Naive thymus-derived CD4-positive, alpha-beta T cell (primary cell): ENCODE measurements at regions not wholly inside any gene's neighbourhood (a gene's known extent, or its start where the extent isn't known, plus 50 kb on each side); places are given as distances from the start of the nearest gene placed in this dataset.

ENCODE experiments used
- ATAC-seq: fragments of 150-1000 bp; cut with Tn5 transposase; 2 replicates; pipeline ENCODE4 v1.10.0; 2021; ENCODE audit warnings: mild to moderate bottlenecking, moderate library complexity
- CTCF ChIA-PET: fragments of 350-600 bp; sonication (Branson Sonifier 250); formaldehyde crosslinking; loops from one replicate; lab custom pipeline; 2021; ENCODE audit warnings: antibody characterized with exemption; lab: Charles Lee
- POLR2A ChIA-PET: fragments of 350-600 bp; sonication (Branson Sonifier 250); formaldehyde crosslinking; loops from one replicate; lab custom pipeline; 2021; ENCODE audit warnings: antibody characterized with exemption, inconsistent platforms; lab: Charles Lee
- DNase-seq, 9 donors: peaks; one replicate each; pipeline versions ENCODE4 v3.0.0 to v3.0.0-alpha.2; 2020 to 2022; ENCODE audit warnings: mixed read lengths in 1 of 9
- H3K27ac ChIP-seq: one replicate; pipeline ENCODE4 v1.7.0; 2013; ENCODE audit warnings: mild to moderate bottlenecking, low read depth, low read length, moderate library complexity
- H3K27me3 ChIP-seq, 2 donors: one replicate each; pipeline ENCODE4 v1.7.0; 2013; ENCODE audit warnings: low read length in 2 of 2, mild to moderate bottlenecking in 2 of 2, moderate library complexity in 2 of 2; ENCODE audit not compliant: control insufficient read depth in 2 of 2, insufficient read depth in 2 of 2
- H3K36me3 ChIP-seq, 3 experiments: 1 replicate in 2 of 3; 2 replicates in 1 of 3; pipeline ENCODE4 v1.7.0; 2013; ENCODE audit warnings: low read length in 3 of 3, mild to moderate bottlenecking in 3 of 3, moderate library complexity in 1 of 3; ENCODE audit not compliant: insufficient read depth in 3 of 3, control insufficient read depth in 2 of 3
- H3K4me1 ChIP-seq, 2 donors: one replicate each; pipeline ENCODE4 v1.7.0; 2013; ENCODE audit warnings: low read length in 2 of 2, mild to moderate bottlenecking in 2 of 2, moderate library complexity in 1 of 2; ENCODE audit not compliant: control insufficient read depth in 2 of 2, insufficient read depth in 2 of 2
- H3K4me3 ChIP-seq: 2 replicates; pipeline ENCODE4 v1.7.0; 2013; ENCODE audit warnings: mild to moderate bottlenecking, low read length
- H3K9me3 ChIP-seq, 3 experiments: 1 replicate in 2 of 3; 2 replicates in 1 of 3; pipeline ENCODE4 v1.7.0; 2013; ENCODE audit warnings: low read length in 3 of 3; ENCODE audit not compliant: control insufficient read depth in 2 of 3
- H3K27ac Mint-ChIP-seq, 9 donors: one replicate each; pipeline ENCODE4 v1.8.0; 2020 to 2022; ENCODE audit warnings: mixed read lengths in 9 of 9, mild to moderate bottlenecking in 8 of 9, moderate library complexity in 5 of 9, inconsistent platforms in 2 of 9
- H3K27me3 Mint-ChIP-seq, 5 donors: one replicate each; pipeline ENCODE4 v1.8.0; 2021 to 2022; ENCODE audit warnings: mixed read lengths in 5 of 5, mild to moderate bottlenecking in 1 of 5
- H3K36me3 Mint-ChIP-seq, 5 donors: one replicate each; pipeline ENCODE4 v1.8.0; 2020 to 2022; ENCODE audit warnings: mixed read lengths in 5 of 5, mild to moderate bottlenecking in 3 of 5, inconsistent platforms in 1 of 5
- H3K4me1 Mint-ChIP-seq, 7 donors: one replicate each; pipeline ENCODE4 v1.8.0; 2020 to 2022; ENCODE audit warnings: mixed read lengths in 7 of 7, mild to moderate bottlenecking in 3 of 7, inconsistent platforms in 1 of 7
- H3K4me3 Mint-ChIP-seq, 10 donors: one replicate each; pipeline ENCODE4 v1.8.0; 2020 to 2022; ENCODE audit warnings: mild to moderate bottlenecking in 10 of 10, mixed read lengths in 10 of 10, moderate library complexity in 6 of 10, inconsistent platforms in 2 of 10
- H3K9me3 Mint-ChIP-seq, 11 donors: one replicate each; pipeline ENCODE4 v1.8.0; 2020 to 2022; ENCODE audit warnings: mixed read lengths in 11 of 11, mild to moderate bottlenecking in 4 of 11, inconsistent platforms in 1 of 11, moderate library complexity in 1 of 11
- intact Hi-C, 2 donors: fragments of 100-400 bp; cut with micrococcal nuclease; formaldehyde crosslinking; loops; one replicate each; pipeline ENCODE4 v1.15.1; 2023

DNA sequence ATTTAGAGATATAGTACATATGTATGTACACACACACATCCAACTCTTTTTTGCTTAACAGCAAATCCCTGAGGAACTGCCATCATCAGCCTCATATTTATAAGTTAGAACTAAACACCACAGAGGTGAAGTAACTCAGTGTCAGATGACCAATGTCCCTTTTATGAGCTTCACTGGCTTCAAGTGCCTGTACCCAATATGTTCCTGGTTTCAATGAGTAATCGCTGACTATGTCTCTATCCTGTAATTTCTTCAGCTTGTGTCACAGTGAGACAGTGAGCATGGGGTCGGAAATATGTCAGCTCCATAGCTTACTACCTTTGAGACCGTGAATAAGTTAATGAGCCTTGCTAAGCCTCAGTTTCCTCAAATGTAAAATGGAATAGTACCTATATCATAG, 136.2 kb upstream of the RASGEF1B start:
- no peak overlapping the region for H3K27ac ChIP-seq
- Mint-ChIP-seq H3K4me1 (peaks cover 0 to 21% (median 9%) of the 10 kb centered on the region in 7 donors), H3K27ac (no peak overlapping the region), H3K4me3 (no peak overlapping the region), H3K36me3 (no peaks in the 10 kb centered on the region), H3K9me3 (peaks cover 0 to 2% (median 0%) of the 10 kb centered on the region in 11 donors), H3K27me3 (no peaks in the 10 kb centered on the region)
- CTCF ChIA-PET, result no interaction called here
- ATAC-seq, result peak; percentile 53
- peaks cover 0 to 4% of the 10 kb centered on the region in 2 donors for H3K4me1 ChIP-seq
- intact Hi-C loops, result no loop called here
- H3K4me3 ChIP-seq, result no peak overlapping the region
- H3K27me3 ChIP-seq, result no peaks in the 10 kb centered on the region
- no peaks in the 10 kb centered on the region for H3K36me3 ChIP-seq
- POLR2A ChIA-PET, result no interaction called here
- no peak for DNase-seq
- H3K9me3 ChIP-seq, result no peaks in the 10 kb centered on the region

DNA sequence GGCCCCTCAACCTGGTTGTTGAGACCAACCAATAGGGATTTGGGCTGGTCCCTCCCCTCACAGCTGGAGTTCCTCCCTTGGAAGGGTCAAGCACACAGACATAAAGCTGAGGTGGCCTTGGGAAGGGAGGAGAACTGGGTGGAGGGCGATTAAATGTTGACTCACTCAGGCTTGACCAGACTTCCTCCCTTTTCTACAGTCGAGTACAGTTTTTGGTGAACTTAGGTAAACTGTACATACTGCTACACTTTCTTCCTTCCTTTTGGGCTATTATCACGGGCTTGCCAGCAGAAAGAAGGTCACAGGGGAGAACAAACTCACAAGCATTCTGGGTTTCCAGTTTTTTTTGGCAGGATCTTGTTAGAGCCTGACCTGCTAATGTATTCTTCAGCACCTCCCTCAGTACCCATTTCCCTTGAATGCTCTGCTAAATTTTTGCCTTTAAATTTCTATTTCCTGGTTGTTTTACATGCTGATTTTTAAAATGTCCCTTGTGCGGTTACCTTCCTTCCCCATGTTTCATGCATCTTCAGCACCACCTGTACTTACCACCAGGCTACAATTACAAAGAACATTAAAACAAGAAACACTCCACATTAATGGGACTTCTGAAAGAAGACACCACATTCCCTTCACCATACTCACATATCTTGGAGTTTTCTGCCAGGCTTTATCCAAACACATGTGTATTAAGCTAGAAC, 135.2 kb upstream of the RASGEF1B start:
- Mint-ChIP-seq H3K4me1 (peaks cover 0 to 21% (median 9%) of the 10 kb centered on the region in 7 donors), H3K36me3 (peaks cover 0 to 4% (median 0%) of the 10 kb centered on the region in 5 donors), H3K27ac (no peak overlapping the region), H3K4me3 (no peak overlapping the region), H3K9me3 (peaks cover 0 to 3% (median 0%) of the 10 kb centered on the region in 11 donors), H3K27me3 (no peaks in the 10 kb centered on the region)
- ChIA-PET CTCF (no interaction called here), POLR2A (no interaction called here)
- H3K27ac ChIP-seq, result no peak overlapping the region
- no peaks in the 10 kb centered on the region for H3K36me3 ChIP-seq
- H3K4me3 ChIP-seq, result no peak overlapping the region
- intact Hi-C loops, result no loop called here
- DNase-seq (peak in 1 of 9 donors; percentile 4), ATAC-seq (peak; percentile 76)
- H3K27me3 ChIP-seq, result no peaks in the 10 kb centered on the region
- no peaks in the 10 kb centered on the region for H3K9me3 ChIP-seq
- peaks cover 0 to 4% of the 10 kb centered on the region in 2 donors for H3K4me1 ChIP-seq

DNA sequence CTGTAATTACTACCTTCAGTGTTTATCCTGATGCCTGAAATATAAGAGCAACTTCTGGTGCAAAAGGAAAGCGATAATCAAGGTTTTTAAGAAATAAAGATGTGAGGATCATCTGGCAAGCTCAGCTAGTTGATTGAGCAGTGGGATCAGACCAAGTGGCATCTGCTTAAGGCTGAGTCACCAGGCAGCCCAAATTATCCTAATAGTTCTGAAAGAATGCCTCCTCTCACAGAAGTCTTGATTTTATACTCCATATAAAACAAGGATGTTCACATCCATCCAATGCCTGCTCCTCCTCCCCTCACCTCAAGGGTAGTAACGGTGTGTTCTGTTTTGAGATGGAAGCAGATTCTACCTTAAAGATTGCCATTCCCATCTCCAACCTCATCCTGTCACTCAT, 134.5 kb upstream of the RASGEF1B start:
- peaks cover 0 to 4% (median 0%) of the 10 kb centered on the region in 5 donors for H3K36me3 Mint-ChIP-seq
- CTCF ChIA-PET, result no interaction called here
- peaks cover 0 to 21% (median 9%) of the 10 kb centered on the region in 7 donors for H3K4me1 Mint-ChIP-seq
- Histone ChIP-seq H3K9me3 (no peaks in the 10 kb centered on the region), H3K4me1 (peaks cover 0 to 4% of the 10 kb centered on the region in 2 donors), H3K4me3 (no peak overlapping the region), H3K36me3 (no peaks in the 10 kb centered on the region), H3K27me3 (no peaks in the 10 kb centered on the region), H3K27ac (no peak overlapping the region)
- H3K9me3 Mint-ChIP-seq, result peaks cover 0 to 3% (median 0%) of the 10 kb centered on the region in 11 donors
- H3K27me3 Mint-ChIP-seq, result no peaks in the 10 kb centered on the region
- POLR2A ChIA-PET, result no interaction called here
- H3K27ac Mint-ChIP-seq, result no peak overlapping the region
- H3K4me3 Mint-ChIP-seq, result no peak overlapping the region
- no peak for ATAC-seq
- intact Hi-C loops, result no loop called here
- DNase-seq, result no peak

DNA sequence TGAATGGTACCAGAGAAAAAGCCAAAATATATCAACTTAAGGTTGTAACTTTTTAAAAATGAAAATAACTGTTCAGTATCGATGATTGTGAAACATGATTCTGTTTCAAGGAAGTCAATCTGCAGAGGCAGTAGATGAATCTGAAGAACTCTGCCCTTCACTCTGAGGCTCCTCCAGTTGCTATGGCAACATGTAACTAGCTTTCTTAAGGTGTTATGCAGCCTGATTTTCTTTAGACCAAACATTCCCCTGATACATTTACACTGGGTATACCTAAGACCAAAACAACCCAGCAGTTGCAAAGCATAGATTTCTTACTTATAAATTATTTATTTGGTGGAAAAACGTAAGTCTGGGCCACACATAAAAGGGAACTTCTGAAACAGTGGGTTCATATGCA, 133.6 kb upstream of the RASGEF1B start:
- Mint-ChIP-seq H3K27ac (no peak overlapping the region), H3K9me3 (peaks cover 0 to 3% (median 0%) of the 10 kb centered on the region in 11 donors), H3K27me3 (no peaks in the 10 kb centered on the region), H3K4me1 (peaks cover 0 to 21% (median 9%) of the 10 kb centered on the region in 7 donors), H3K36me3 (peaks cover 0 to 4% (median 0%) of the 10 kb centered on the region in 5 donors), H3K4me3 (no peak overlapping the region)
- H3K27ac ChIP-seq, result no peak overlapping the region
- intact Hi-C loops, result no loop called here
- H3K27me3 ChIP-seq, result no peaks in the 10 kb centered on the region
- H3K9me3 ChIP-seq, result no peaks in the 10 kb centered on the region
- POLR2A ChIA-PET, result no interaction called here
- H3K36me3 ChIP-seq, result no peaks in the 10 kb centered on the region
- ATAC-seq (peak; percentile 48), DNase-seq (peak in 3 of 9 donors; percentile 7 to 23 (median 13))
- peaks cover 0 to 4% of the 10 kb centered on the region in 2 donors for H3K4me1 ChIP-seq
- H3K4me3 ChIP-seq, result no peak overlapping the region
- CTCF ChIA-PET, result interaction anchor here (0.6 kb wide), 1 partner anchor 20 kb away, joined by 4 read pairs; no protein-coding TSS in a partner anchor

DNA sequence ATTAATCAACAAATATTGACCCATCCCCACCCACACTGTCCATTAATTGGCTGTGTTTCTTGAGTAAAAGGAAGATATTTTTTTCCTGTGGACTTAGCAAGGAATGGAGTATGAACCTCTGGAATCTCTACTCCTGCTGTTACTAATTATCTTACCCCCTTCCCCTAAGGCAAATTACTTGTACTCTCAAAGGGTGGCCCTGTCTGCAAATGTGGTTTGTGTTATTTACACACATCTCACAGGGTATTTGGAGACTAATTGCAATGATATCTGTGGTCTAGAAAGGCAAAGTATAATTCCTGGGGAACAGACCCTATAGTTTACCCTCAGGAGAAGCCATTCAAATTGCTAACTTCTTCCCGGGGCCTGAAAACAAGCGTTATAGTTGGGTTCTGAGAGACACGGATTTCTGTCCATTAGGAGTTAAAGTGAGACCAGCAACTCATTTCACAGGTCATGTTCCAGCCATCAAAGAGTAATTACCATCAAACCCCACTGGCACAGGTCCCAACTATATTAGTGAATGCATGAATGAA, 133.0 kb upstream of the RASGEF1B start:
- Histone ChIP-seq H3K9me3 (no peaks in the 10 kb centered on the region), H3K4me1 (peaks cover 0 to 4% of the 10 kb centered on the region in 2 donors), H3K36me3 (no peaks in the 10 kb centered on the region), H3K27me3 (no peaks in the 10 kb centered on the region), H3K4me3 (no peak overlapping the region), H3K27ac (no peak overlapping the region)
- H3K27ac Mint-ChIP-seq, result no peak overlapping the region
- CTCF ChIA-PET, result interaction anchor here (0.6 kb wide), 1 partner anchor 20 kb away, joined by 4 read pairs; no protein-coding TSS in a partner anchor
- H3K4me3 Mint-ChIP-seq, result no peak overlapping the region
- intact Hi-C loops, result no loop called here
- peaks cover 0 to 3% (median 0%) of the 10 kb centered on the region in 11 donors for H3K9me3 Mint-ChIP-seq
- H3K27me3 Mint-ChIP-seq, result peaks cover 0 to 3% (median 0%) of the 10 kb centered on the region in 5 donors
- POLR2A ChIA-PET, result no interaction called here
- H3K4me1 Mint-ChIP-seq, result peaks cover 0 to 21% (median 9%) of the 10 kb centered on the region in 7 donors
- H3K36me3 Mint-ChIP-seq, result peaks cover 0 to 4% (median 0%) of the 10 kb centered on the region in 5 donors
- DNase-seq (no peak), ATAC-seq (no peak)

DNA sequence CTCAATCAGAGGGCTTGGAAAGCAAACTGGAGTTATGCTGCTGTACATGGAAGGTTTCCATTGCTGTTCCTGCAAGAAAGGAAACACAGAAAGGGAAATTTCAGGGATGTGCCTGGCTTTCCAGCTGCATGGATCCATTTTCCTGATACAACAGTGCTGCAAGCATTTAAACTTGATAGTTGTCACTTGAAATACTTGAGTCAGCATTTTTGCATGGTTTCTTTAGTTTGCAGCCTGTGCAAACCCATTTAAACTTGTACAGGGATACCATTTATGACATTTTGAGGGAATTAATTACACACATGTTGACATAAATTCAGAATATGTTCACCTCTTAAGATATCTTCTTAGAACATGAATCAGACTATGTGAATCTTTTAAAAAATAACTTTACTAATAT, 131.1 kb upstream of the RASGEF1B start:
- CTCF ChIA-PET, result no interaction called here
- H3K9me3 Mint-ChIP-seq, result peaks cover 0 to 4% (median 0%) of the 10 kb centered on the region in 11 donors
- H3K27ac ChIP-seq, result no peak overlapping the region
- H3K9me3 ChIP-seq, result peaks cover 0 to 4% (median 0%) of the 10 kb centered on the region in 3 experiments
- no peak overlapping the region for H3K4me3 ChIP-seq
- no peaks in the 10 kb centered on the region for H3K36me3 ChIP-seq
- peaks cover 0 to 4% of the 10 kb centered on the region in 2 donors for H3K4me1 ChIP-seq
- no peak overlapping the region for H3K4me3 Mint-ChIP-seq
- peaks cover 0 to 4% (median 0%) of the 10 kb centered on the region in 5 donors for H3K36me3 Mint-ChIP-seq
- ATAC-seq, result no peak
- intact Hi-C loops, result no loop called here
- H3K4me1 Mint-ChIP-seq, result peaks cover 0 to 21% (median 9%) of the 10 kb centered on the region in 7 donors
- H3K27me3 ChIP-seq, result no peaks in the 10 kb centered on the region
- no peak overlapping the region for H3K27ac Mint-ChIP-seq
- no peak for DNase-seq
- POLR2A ChIA-PET, result no interaction called here
- peaks cover 0 to 3% (median 0%) of the 10 kb centered on the region in 5 donors for H3K27me3 Mint-ChIP-seq
